ENCODE measurements at regions not wholly inside any gene's neighbourhood (a gene's known extent, or its start where the extent isn't known, plus 50 kb on each side); places are given as distances from the start of the nearest gene placed in this dataset.

DNA sequence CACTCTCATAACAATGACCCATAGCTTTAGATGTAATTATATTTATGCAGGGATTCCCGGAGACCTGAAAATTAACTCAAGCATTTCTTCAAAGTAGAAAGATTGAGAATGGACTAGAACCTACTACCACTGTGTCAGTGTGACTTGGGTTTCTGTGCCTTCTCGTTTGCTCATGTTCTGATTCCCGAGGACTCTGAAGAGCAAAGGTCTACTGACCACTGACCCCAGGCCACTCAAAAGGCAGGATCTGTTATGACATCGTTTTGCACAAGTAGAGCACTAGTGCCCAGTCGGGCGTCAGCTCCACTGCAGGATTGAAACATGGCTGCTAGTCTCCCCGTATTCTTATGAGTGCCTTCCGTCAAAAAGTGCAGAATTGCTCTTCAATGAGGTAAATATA, 53.8 kb upstream of the DHRS4 start:
- TF ChIP-seq ZNF274 (IDR thresholded peaks at IDR 0.05; ENCODE audit: low read depth, low read length), result no peak
- no peak for TF ChIP-seq YY1 (IDR thresholded peaks at IDR 0.05; ENCODE audit: insufficient read depth, insufficient read length)

Measured in NT2/D1 (cell line).